ENCODE measurements at regions not wholly inside any gene's neighbourhood (a gene's known extent, or its start where the extent isn't known, plus 50 kb on each side); places are given as distances from the start of the nearest gene placed in this dataset.

GRCh38 chrY:15404551-15404950 lies 880.2 kb downstream of the NLGN4Y start:
- POLR2A ChIA-PET, result no interaction called here
- Histone ChIP-seq H3K9me3 (no peaks in the 10 kb centered on the region), H3K27ac (no peak overlapping the region), H3K4me2 (no peak overlapping the region), H3K4me3 (no peak overlapping the region), H3K4me1 (no peaks in the 10 kb centered on the region)
- DNase-seq (ENCODE audit: low read depth in 1 of 2, low spot score in 1 of 2) (no peak), ATAC-seq (no peak), FAIRE-seq (no peak)
- CTCF ChIA-PET, result no interaction called here
- WGBS (ENCODE audit: missing lambda C conversion rate), result 0% methylated on average over 1 of the region's 1 CpG
- TF ChIP-seq SMC3 (IDR thresholded peaks at IDR 0.05) (no peak), EP300 (IDR thresholded peaks at IDR 0.05) (no peak), MAZ (IDR thresholded peaks at IDR 0.05; ENCODE audit: borderline replicate concordance, low read depth, low read length) (no peak), MYC (IDR thresholded peaks at IDR 0.05; ENCODE audit: borderline replicate concordance, low read length) (no peak), ZSCAN20 (CRISPR knock-in tag; IDR thresholded peaks at IDR 0.05) (no peak), E2F6 (IDR thresholded peaks at IDR 0.05; ENCODE audit: borderline replicate concordance, low read depth) (no peak), CBX8 (IDR thresholded peaks at IDR 0.05) (no peak), HDAC2 (IDR thresholded peaks at IDR 0.05) (no peak), HMGXB4 (CRISPR knock-in tag; IDR thresholded peaks at IDR 0.05; ENCODE audit: borderline replicate concordance) (no peak), FOXS1 (CRISPR knock-in tag; IDR thresholded peaks at IDR 0.05) (no peak), POLR2A (IDR thresholded peaks at IDR 0.05; ENCODE audit: low read length) (no peak), TP53 (CRISPR knock-in tag; IDR thresholded peaks at IDR 0.05) (no peak), SREBF2 (IDR thresholded peaks at IDR 0.05) (no peak), JUN (IDR thresholded peaks at IDR 0.05) (no peak), EHF (CRISPR knock-in tag; IDR thresholded peaks at IDR 0.05) (no peak), FOSL2 (IDR thresholded peaks at IDR 0.05) (no peak), FOSL2 (CRISPR knock-in tag; IDR thresholded peaks at IDR 0.05) (no peak)
- TF ChIP-seq, protein P1, sequence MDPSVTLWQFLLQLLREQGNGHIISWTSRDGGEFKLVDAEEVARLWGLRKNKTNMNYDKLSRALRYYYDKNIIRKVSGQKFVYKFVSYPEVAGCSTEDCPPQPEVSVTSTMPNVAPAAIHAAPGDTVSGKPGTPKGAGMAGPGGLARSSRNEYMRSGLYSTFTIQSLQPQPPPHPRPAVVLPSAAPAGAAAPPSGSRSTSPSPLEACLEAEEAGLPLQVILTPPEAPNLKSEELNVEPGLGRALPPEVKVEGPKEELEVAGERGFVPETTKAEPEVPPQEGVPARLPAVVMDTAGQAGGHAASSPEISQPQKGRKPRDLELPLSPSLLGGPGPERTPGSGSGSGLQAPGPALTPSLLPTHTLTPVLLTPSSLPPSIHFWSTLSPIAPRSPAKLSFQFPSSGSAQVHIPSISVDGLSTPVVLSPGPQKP (IDR thresholded peaks at IDR 0.05; ENCODE audit: low read depth, low read length), result no peak
- TF ChIP-seq, protein P2, sequence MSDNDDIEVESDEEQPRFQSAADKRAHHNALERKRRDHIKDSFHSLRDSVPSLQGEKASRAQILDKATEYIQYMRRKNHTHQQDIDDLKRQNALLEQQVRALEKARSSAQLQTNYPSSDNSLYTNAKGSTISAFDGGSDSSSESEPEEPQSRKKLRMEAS (IDR thresholded peaks at IDR 0.05), result no peak

DNA sequence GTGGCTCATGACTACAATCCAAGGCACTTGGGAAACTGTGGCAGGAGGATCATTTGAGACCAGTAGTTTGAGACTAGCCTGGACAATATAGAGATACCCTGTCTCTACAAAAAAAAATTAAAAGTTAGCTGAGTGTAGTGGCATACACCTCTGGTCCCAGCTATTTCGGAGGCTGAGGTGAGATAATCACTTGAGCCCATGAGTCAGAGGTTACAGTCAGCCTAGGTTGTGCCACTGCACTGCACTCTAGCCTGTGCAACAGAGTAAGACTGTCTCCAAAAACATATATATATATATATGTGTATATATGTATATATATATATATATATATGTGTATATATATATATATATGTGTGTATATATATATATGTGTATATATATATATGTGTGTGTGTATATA lies 890.8 kb downstream of the NLGN4Y start:
- ChIA-PET POLR2A (no interaction called here), CTCF (no interaction called here)
- 13% methylated on average over 1 of the region's 1 CpG for WGBS (ENCODE audit: missing lambda C conversion rate)
- FAIRE-seq, result no peak
- no peak for DNase-seq (ENCODE audit: low read depth in 1 of 2, low spot score in 1 of 2)
- TF ChIP-seq FOSB (CRISPR knock-in tag; IDR thresholded peaks at IDR 0.05), result no peak
- no peak for TF ChIP-seq JUN (IDR thresholded peaks at IDR 0.05)
- TF ChIP-seq TFCP2L1 (CRISPR knock-in tag; IDR thresholded peaks at IDR 0.05), result no peak
- TF ChIP-seq MYC (IDR thresholded peaks at IDR 0.05; ENCODE audit: borderline replicate concordance, low read length), result no peak
- no peak for TF ChIP-seq GATA3 (IDR thresholded peaks at IDR 0.05; ENCODE audit: borderline replicate concordance)
- TF ChIP-seq, protein P3, sequence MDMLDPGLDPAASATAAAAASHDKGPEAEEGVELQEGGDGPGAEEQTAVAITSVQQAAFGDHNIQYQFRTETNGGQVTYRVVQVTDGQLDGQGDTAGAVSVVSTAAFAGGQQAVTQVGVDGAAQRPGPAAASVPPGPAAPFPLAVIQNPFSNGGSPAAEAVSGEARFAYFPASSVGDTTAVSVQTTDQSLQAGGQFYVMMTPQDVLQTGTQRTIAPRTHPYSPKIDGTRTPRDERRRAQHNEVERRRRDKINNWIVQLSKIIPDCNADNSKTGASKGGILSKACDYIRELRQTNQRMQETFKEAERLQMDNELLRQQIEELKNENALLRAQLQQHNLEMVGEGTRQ (IDR thresholded peaks at IDR 0.05), result no peak
- TF ChIP-seq, protein P2 (IDR thresholded peaks at IDR 0.05), result no peak
- no peak for TF ChIP-seq PHF8 (IDR thresholded peaks at IDR 0.05; ENCODE audit: borderline replicate concordance, low read depth)
- no peak for TF ChIP-seq ZSCAN20 (CRISPR knock-in tag; IDR thresholded peaks at IDR 0.05)
- no peaks in the 10 kb centered on the region for H3K4me1 ChIP-seq
- H3K9me3 ChIP-seq, result no peaks in the 10 kb centered on the region
- H3K27ac ChIP-seq, result no peak overlapping the region
- H3K4me2 ChIP-seq, result no peak overlapping the region
- ATAC-seq, result no peak
- H3K4me3 ChIP-seq, result no peak overlapping the region

All from A549 (cell line).